Progenitor cell of endocrine pancreas (in vitro differentiated cells): ENCODE measurements at regions not wholly inside any gene's neighbourhood (a gene's known extent, or its start where the extent isn't known, plus 50 kb on each side); places are given as distances from the start of the nearest gene placed in this dataset.

Source experiments
- DNase-seq: peaks from one replicate; pipeline ENCODE4 v3.0.0; 2021; ENCODE audit warnings: low spot score; ENCODE audit not compliant: unreplicated experiment
- H3K27ac Mint-ChIP-seq: 2 replicates; pipeline ENCODE4 v1.8.0; 2021; ENCODE audit warnings: mild to moderate bottlenecking, moderate library complexity, mixed read lengths
- H3K27me3 Mint-ChIP-seq: 2 replicates; pipeline ENCODE4 v1.8.0; 2021; ENCODE audit warnings: mixed read lengths
- H3K36me3 Mint-ChIP-seq: 2 replicates; pipeline ENCODE4 v1.8.0; 2022; ENCODE audit warnings: mixed read lengths; ENCODE audit not compliant: insufficient read depth
- H3K4me1 Mint-ChIP-seq: 2 replicates; pipeline ENCODE4 v1.8.0; 2021; ENCODE audit warnings: low read depth, mixed read lengths
- H3K4me3 Mint-ChIP-seq: 2 replicates; pipeline ENCODE4 v1.8.0; 2021; ENCODE audit warnings: low read depth, mild to moderate bottlenecking, moderate library complexity, mixed read lengths
- H3K9me3 Mint-ChIP-seq: 2 replicates; pipeline ENCODE4 v1.8.0; 2021; ENCODE audit warnings: low read depth, mixed read lengths
- CTCF ChIP-seq: fragments of 200-600 bp; sonication (generic); IDR thresholded peaks from one replicate; pipeline ENCODE4 v1.5.0; 2021; ENCODE audit warnings: antibody characterized with exemption, mild to moderate bottlenecking; ENCODE audit not compliant: unreplicated experiment

GRCh38 chr2:41949091-41949882, 98.5 kb upstream of the PKDCC start:
- Mint-ChIP-seq H3K36me3 (no peaks in the 10 kb centered on the region), H3K27ac (peak overlapping the region; percentile 50), H3K4me1 (peaks cover 46% of the 10 kb centered on the region), H3K9me3 (no peaks in the 10 kb centered on the region), H3K27me3 (no peaks in the 10 kb centered on the region), H3K4me3 (no peak overlapping the region)
- TF ChIP-seq CTCF = no peak
- no peak for DNase-seq

- TF ChIP-seq CTCF = no peak
- Mint-ChIP-seq H3K27me3 (no peaks in the 10 kb centered on the region), H3K9me3 (no peaks in the 10 kb centered on the region), H3K4me3 (no peak overlapping the region), H3K4me1 (peaks cover 46% of the 10 kb centered on the region), H3K27ac (peak overlapping the region; percentile 86), H3K36me3 (no peaks in the 10 kb centered on the region)
- DNase-seq = no peak
Observed at GRCh38 chr2:41949883-41950665, 97.7 kb upstream of the PKDCC start.

DNA sequence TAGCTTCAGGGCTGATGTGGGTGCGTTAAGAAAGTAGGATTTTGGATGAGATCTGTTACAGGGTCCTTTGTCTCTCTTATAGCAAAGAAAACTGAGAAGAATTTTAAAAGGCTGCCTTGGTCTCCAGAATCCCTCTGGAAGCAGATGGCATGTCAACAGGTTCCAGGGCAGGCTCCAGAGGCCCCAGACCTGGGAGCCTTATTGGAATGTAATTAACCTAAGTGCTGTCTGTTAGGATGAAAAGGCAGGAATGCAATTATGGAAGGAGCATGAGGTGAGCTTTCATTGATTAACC, 97.2 kb upstream of the PKDCC start:
- no peaks in the 10 kb centered on the region for H3K9me3 Mint-ChIP-seq
- peak overlapping the region; percentile 86 for H3K27ac Mint-ChIP-seq
- TF ChIP-seq CTCF = no peak
- no peaks in the 10 kb centered on the region for H3K36me3 Mint-ChIP-seq
- no peak for DNase-seq
- peaks cover 48% of the 10 kb centered on the region for H3K4me1 Mint-ChIP-seq
- H3K4me3 Mint-ChIP-seq = no peak overlapping the region
- no peaks in the 10 kb centered on the region for H3K27me3 Mint-ChIP-seq

DNA sequence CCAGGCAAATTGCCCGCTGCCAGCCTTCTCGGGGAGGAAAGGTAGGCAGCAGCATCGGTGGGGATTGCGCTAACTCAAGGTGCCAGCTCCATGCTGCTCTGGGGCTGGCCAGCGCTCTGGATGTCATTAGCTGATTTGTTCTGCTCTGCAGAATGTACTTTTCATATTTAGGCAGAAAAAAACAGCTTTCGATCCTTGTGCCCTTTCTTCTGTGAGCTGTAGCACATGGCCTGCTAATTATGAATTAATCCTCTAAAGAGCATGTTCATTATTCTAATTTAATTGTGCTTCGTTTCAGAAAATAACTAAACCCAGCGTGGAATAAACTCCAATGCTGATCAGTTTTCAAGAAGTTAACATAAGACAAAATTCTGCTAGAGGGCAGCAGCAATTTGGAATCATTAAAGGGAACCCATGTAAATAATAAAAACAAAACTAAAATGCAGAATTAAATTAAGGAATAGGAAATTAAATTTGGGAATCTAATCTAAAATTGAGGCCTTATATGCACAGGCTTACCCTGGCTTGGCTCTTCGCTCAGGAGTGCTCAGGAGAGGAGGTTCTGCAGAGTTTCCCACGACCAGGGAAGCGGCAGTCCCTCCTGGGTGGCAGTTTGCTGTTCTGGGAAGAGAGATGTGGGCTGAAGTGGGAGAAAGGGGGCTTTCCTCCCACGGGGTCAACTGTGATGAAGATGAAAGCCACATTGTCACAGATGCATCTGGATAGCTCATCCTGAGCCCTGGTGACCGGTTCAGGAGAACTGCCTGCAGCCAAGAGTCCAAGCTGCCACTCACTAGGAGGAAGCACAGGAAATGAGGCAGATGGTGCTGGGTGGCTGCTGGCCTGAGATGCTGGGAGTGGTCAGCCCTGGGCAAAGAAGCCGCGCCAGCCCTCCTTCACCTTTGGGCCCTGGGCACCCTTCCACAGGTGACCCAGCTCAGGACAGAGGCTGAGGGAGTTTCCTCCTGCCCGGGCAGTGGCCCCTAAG, 93.2 kb upstream of the PKDCC start:
- no peak for TF ChIP-seq CTCF
- H3K36me3 Mint-ChIP-seq = no peaks in the 10 kb centered on the region
- peaks cover 26% of the 10 kb centered on the region for H3K4me1 Mint-ChIP-seq
- DNase-seq = no peak
- no peak overlapping the region for H3K27ac Mint-ChIP-seq
- no peaks in the 10 kb centered on the region for H3K9me3 Mint-ChIP-seq
- H3K27me3 Mint-ChIP-seq = peaks cover 1% of the 10 kb centered on the region
- H3K4me3 Mint-ChIP-seq = no peak overlapping the region
